KG1 (cell line): ENCODE measurements at regions not wholly inside any gene's neighbourhood (a gene's known extent, or its start where the extent isn't known, plus 50 kb on each side); places are given as distances from the start of the nearest gene placed in this dataset.

ENCODE experiments used
- DNase-seq: peaks from one replicate; lab custom pipeline; 2025; lab: John Stamatoyannopoulos, UW

DNA sequence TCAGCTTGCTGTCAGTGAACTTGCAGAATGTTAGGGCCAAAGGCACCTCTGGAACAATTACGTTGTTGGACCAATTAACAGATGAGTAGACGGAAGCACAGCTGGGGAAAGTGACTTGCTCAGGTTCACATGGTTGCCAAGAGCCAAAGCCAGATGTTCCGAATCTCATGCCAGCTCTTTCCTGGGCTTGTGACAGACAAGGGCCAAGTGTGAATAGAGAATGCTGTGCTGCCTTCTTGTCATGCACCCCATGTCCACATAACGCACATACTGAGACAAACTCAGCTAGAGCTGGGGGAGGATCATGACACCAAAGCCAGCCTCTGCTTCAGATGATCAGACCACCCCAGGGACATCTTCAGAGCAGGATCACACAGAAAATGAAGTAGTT is 616.3 kb downstream of the INSC start:
- DNase-seq, result no peak

DNA sequence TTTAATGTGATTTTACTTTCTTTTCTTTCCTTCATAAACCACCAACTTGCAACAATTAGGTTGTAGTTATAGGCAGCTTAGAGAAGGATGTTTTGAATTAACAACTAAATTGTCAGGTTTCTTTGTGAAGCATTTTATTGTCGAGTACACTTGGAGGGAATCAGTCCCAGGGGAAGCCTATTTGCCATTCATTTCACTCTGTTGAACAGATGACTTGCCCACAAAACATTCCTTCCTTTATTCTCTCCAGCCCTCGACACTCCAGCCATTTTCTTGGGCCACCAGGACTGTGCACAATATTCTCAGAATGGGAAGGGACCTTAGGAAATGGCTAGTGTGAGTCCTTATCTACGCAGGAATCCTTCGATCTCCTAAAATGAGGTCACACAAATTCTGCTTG is 620.6 kb downstream of the SOX6 start:
- no peak for DNase-seq

DNA sequence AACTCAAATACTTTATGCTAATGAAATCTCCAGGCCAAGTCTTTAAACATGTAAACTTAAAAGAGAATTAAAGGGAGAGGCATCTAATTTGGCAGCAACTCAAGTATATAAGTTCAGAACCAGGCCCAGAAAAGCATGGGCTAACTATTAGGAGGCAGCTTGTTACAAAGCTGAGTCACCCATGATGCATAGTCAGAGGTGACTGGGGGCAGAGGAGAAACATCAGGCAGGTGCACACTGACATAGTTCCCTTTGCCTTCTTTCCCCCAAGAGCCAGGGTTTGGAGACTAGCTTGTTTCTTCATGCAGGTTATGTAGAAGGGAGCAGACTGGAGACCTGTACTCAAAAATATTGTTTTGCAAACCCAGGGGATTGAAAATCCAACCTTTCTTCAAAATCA is 619.0 kb downstream of the SOX6 start:
- DNase-seq, result no peak

DNA sequence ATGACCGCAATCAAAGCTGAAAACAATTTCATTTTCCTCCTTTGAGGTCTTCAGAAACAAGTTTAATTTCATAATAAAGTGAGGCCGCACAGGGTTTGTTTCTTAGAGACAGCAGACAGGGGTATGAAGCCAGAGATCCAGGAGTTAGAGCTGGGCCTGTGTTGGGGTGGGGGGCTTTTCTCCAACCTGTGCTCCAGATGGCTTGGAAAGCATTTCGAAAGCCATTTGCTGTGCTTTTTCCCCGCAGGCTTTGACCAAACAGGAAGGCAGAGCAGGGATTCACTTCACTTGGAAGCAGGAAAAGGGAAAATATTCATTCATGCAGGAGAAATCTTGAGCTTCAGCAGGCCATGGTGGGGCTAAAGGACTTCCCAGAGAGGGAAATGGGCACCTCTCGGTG is 617.4 kb downstream of the SOX6 start:
- no peak for DNase-seq

DNA sequence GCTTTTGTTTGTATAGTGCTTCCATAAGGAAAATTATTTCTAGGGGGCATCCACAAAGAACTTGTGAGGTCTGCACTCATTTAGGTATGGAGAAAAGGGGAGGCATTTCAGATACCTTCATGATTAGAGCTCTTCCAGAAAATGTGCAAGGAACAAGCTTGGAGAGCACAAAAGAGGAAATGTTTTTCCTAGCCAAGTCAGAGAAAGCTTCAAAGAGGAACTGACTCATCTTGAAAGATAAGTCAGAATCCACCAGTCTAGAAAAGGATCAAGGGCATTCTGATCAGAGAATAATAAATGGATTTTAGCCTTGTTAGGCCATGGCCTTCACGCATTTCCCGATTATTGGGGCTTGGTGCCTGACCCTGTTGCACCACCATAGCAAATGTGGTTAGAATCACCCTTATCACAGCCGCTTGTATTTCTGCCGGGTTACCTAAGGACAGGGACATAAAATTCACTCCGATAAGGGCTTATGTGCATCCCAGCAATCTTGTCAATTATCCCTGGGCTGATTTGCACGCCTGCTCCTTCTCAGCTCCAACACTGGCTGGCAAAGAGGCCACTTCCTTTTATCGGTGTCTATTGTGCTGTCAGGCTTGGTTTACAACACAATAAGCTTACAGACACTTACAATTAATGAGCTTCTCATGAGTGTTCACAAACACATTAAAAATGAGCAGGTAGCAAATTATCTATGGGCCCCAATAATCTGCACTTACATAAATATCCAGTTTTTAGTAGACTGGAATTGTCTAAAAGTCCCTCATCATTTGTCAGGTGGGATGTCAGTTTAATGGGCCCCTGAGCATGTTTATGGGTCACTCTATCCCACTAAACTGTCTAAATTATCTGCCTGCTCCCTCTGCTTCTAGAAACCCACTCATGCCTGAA is 613.5 kb downstream of the SOX6 start:
- DNase-seq, result no peak

DNA sequence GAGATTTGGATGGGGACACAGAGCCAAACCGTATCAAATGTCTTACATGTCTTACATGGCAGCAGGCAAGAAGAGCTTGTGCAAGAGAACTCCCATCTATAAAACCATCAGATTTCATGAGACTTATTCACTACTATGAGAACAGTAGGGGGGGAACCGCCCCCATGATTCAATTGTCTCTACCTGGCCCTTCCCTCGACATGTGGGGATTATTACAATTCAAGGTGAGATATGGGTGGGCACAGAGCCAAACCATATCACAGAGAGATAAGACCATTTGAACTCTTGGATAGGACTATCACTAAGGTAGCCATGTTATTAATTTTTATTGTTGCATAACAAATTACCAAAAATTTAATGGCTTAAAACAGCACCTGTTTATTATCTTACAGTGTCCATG is 611.7 kb downstream of the SOX6 start:
- no peak for DNase-seq

DNA sequence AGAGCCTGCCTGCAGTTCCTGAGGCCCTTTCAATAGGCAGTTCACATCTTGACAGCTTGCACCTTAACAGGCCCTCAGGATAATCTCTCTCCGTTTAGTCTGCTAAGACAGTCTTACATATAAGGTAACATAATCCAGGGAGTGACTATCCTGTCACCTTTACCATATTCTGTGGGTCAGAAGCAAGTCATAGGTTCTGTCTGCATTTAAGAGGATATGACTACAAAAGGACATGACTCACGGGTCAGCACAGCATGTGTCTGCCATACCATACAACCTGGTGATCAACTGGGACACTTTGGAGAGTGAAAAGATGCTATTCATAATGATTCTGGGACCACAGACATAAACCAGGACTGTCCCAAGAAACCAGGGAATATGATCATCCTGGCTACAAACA is 611.1 kb downstream of the SOX6 start:
- no peak for DNase-seq

DNA sequence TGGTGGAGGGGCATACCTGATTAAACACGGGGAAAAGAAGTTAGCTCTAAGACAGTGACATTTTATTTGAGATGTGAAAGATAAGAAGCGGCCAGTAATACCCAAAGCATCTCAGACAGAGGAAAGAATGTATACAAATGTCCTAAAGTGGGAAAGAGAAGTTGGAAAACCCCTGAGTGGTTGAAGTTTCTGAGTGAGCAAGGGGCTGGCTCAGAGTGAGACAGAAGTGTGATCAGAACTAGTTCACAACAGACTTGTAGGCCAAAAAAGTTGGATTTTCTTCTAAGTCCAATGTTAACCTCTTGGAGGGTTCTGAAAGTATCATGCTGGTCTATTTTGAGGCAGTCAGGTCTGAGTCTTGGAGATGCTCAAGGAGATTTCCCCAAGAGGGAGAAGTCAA is 608.7 kb downstream of the SOX6 start:
- no peak for DNase-seq

DNA sequence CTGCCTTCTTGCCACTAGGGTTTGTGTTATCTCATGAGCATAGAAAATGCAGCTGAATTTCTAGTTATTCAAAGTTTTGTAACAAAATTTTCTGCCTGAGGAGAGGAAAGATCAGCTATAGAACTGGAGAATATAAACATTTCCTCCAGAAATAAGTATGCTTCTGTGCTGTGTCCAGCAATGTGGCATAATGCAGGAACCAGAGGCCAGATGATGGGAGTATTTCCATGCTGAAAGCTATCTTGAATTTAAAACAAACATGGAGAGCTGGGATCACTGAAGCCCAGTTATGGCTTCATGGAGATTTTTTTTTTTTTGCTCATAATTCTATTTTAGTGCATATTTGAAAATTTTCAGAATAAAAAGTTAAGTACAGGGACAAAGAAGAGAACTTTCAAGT is 608.2 kb downstream of the SOX6 start:
- no peak for DNase-seq

DNA sequence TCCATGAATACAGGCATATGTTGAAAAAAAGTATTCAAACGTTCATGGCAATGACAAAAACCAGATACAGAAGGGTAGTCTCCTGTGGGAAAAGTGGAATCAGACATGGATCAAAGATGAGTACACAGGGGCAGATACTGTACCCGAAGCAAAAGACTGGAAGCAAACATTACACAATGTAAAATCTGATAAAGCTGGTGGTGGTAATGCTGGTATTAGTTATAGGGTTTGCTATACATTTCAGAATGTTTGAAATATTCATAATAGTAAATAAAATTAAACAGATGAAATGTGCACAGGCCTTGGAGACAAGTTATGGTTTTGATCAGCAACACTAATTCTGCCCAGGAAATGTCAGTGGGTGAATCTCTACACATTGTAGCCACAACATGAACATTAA is 607.6 kb downstream of the SOX6 start:
- no peak for DNase-seq

DNA sequence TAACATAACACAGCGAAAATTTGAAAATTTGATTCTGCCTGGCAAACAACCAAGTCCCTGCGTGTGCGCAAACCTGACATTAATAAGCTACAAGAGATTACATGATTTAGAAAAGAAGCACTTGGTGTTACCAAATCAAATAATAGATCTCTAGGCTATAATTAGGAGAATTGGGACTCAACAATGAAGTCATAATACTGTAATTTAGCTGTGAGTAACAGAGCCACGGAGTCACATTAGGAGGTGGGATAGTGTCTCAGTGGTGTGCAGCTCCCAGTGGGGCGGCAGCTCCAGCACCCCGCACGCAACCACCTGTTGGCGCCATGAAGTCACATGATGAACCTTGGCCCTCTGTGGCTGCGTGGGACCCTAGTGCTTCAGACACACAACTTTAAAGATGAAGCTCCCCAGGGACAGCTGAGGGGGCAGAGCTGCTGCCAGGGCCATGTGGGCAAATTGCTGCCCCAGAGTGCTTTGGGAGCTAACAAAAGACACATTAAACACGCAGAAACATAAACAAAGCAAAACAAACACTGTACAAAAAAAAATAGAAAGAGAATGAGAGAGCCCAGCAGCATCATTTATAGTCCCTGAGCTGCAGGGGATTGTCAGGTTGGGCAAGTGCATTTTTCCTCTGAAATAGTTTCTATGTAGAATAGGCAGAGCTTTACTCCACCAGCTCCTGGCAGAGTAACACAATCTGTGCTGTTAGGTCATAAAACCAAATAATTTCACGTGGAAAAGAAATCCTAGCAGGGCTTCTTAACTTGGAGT is 605.6 kb downstream of the SOX6 start:
- DNase-seq, result no peak

DNA sequence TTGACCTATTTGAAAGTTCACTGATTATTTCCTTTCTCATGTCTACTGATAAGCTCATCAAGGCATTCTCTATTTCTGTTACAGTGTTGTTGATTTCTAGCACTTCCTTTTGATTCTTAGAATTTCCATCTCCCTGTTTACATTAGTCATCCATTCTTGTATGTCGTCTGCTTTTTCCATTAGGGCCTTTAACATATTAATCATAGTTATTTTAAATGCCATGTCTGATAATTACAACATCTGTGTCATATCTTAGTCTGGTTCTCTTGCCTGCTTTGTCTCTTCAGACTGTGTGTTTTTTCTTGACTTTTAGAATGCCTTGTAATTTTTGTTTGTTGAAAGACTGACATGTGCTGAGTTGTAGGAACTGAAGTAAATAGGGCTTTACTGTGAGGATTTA is 602.1 kb downstream of the SOX6 start:
- DNase-seq, result no peak

DNA sequence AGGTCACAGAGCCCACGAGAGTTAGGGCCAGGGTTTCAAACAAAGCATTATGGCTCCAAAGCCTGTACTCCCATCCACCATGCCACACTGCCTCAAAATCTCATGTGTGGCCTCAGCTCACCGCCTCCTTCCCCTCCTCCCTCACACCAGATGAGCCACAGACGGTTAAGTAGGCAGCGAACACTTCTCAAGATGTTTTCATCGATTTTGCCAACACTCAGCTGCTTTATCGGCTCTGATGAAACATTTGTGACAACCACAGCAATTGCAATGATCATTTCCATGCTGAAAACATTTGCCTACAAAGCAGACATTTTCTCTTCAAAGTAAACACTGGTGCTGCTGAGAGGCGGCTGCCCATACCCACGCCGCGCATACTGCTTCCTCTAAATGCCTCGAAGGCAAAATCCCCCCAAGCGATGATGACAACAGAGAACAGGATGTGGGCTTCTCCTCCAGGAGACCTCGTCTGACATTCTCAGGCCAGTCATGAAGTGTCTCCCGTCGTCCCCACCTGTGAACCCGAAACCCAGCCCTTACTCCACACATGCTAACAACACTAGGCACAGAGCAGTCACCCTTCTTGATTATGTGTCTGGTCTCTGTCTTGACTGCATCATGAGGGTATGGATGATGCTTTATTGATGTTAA is 599.2 kb downstream of the SOX6 start:
- no peak for DNase-seq

DNA sequence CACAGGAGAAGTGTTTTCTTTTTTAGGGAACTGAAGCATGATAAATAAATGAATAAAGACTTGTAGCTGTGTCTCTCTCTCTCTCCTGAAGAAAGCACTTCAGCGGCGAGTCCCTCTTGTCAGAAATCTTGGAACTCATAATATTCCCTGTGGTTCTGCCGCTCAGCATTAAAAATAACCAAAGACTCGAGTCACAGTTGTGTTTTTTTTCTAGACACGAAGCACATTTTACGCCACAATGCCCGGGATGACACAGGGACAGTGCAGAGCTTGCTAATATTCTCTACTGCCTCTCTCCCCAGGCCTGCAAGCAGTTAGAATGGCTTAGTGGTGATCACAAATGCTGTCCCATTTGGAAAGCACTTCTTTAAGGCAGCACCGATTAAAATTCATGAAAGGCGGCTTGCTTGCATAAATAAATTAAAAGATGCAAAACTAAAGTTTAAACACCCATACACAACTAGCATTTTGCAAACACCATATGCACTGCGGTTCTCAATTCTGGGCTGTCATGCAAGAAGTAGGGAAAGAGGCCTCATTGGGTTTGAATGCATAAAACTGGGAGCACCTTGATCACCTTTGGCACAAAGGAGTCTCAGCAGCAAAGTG is 597.4 kb downstream of the SOX6 start:
- DNase-seq, result no peak

DNA sequence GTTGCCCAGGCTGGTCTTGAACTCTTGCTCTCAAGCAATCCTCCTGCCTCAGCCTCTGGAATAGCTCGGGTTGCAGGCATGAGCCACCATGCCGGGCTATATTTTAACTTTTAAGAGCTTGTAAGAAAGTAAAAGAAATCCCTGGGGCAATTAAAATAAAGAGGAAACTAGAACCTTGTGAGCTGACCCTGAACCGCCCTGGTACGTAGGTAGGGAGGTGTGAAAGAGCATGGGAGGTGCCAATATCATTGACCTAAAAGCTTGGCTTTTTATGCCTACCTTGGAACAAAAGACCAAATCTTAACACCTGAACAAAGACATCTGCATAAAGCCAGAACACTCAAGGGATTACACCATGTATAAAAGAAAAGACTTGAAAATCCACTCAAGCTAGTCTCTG is 595.1 kb downstream of the SOX6 start:
- no peak for DNase-seq

DNA sequence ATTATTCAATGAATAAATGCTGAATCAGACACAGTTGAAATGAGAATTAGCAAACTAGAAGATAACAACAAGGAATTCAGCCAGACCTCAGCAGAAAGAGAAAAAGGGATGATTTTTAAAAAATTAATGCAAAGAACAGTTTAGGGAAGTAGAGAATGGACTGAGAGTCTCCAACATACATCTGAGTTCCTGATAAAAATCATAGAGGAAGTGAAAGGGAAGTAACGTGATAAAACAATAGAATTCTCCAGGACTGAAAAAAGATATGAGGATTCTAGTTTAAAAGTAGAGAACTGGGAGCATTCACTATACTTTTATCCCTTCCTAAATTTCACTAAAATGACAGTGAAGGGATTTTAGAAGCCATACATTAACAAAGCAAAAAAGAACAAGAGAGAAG is 592.0 kb downstream of the SOX6 start:
- DNase-seq, result no peak

DNA sequence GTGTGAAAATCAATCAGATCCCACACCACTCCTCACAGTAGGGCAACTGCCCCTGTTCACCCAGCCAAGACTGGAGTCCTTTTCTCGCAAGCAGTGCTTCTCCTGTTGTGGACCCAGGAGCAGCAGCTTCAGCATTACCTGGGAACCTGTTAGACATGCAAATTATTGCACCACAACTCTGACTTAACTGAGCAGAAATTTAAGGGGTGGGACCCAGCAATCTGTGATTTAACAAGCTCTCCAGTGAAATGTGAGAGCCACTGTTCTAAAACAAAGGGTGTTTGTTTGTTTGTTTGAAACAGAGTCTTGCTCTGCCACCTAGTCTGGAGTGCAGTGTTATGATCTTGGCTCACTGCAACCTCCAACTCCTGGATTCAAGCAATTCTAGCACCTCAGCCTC is 591.4 kb downstream of the SOX6 start:
- DNase-seq, result no peak

DNA sequence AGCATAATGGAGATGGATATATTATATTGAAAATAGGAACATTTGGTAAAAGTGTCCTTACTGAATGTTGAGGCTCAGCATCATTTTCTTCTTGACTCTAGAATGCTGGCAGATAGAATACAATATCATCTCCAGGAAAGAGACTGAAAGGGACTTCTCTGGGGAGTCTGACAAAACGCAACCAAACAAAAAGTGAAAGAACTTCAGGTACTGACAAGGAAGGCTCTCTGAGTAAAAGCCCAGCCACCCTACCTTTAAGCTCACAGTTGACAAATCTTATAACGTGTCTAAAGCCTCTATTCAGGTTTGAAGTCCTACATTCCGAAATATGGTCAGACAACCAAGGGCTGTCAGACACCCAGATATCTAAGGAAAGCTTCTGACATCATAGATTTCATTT is 590.8 kb downstream of the SOX6 start:
- no peak for DNase-seq

DNA sequence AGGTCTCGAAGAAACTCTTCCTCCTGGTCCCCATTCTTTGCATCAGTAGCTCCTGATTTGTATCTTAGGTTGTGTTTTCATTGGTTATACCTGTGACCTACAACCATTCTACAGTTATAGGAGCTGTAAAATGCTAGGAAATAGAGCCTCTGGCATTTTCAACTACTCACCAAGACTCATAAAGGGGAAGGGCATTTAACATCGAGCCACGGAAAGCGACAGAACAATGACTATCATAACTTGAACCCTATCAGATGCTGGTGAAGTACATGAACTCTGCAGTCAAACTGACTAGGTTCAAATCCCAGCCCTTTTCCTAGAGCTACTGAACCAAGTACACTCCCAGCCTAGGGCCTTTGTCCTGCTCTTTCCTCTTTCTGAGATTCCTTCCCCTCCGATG is 588.0 kb downstream of the SOX6 start:
- DNase-seq, result no peak

DNA sequence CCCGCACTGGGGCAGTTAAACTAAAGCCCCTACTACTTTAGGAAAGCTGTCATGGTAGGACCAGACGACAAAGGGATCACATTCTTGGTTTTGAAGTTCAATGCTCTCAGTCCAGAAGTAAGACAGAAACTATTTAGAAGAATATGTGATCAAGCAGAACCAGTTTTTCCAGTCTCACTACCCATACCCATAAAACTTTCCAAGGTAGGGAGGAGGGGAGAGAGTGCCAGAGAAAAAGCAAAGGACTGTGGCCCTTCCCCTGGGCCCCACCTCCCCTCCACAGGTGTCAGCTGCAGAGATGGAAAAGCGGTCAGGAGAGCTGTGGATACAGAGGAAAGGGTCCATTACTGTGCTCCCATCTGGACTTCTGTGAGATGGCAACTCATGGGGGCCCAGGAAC is 587.1 kb downstream of the SOX6 start:
- DNase-seq, result no peak

DNA sequence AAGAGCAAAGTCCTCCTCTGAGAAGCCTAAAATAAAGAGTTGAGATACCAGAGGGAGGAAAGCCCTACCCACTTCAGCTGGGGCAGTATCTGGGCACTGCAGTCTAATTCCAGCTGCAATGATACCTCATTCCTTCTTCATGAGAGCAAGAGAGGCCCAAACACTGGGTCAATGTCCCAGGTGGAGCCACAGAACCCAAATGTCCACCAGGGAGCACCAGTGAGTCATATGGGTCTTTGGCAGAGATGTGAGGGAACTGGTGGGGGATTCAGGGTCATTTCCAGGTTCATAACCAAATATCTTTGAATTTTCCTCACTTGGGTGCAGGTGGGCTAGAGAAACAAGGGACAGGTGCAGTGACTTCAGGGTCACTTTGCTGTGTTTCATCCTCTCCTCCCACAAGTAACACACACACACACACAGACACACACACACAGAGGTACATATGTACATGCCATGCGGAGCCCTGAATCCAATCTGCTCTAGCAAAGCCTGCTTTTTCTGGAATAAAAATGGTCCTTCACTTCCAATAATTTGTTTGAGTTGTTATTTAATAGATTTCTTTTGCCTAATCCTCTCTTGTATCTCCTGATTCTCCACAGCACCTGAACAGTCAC is 585.4 kb downstream of the SOX6 start:
- peak; percentile 1 for DNase-seq

DNA sequence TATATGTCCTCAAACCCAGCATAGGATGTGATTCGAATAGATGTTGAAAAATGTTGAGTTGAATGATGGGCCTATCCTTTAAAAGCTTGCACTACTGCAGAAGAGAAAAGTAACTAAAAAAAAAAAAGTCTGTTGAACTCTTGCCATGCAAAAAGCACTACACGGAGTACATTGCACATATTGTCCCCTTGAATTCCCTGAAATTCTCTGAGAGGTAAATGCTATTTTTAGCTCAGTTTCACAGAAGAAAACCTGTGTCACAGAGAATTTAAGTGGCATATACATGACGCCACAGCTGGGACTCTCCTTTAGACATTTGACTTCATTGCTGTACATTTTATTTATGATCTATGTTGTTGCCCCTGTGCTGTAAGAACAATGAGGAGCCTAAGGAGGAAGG is 583.8 kb downstream of the SOX6 start:
- DNase-seq, result no peak
